HL-60 (cell line): ENCODE measurements at regions not wholly inside any gene's neighbourhood (a gene's known extent, or its start where the extent isn't known, plus 50 kb on each side); places are given as distances from the start of the nearest gene placed in this dataset.

ENCODE experiments used
- CTCF ChIP-seq: IDR thresholded peaks from one replicate; pipeline ENCODE4 v1.5.1; 2011; ENCODE audit warnings: low read length, control low read depth, inconsistent platforms; ENCODE audit not compliant: insufficient read depth
- POLR2AphosphoS5 ChIP-seq: IDR thresholded peaks from 2 replicates; pipeline ENCODE4 v1.6.1; 2012; ENCODE audit warnings: low read depth

DNA sequence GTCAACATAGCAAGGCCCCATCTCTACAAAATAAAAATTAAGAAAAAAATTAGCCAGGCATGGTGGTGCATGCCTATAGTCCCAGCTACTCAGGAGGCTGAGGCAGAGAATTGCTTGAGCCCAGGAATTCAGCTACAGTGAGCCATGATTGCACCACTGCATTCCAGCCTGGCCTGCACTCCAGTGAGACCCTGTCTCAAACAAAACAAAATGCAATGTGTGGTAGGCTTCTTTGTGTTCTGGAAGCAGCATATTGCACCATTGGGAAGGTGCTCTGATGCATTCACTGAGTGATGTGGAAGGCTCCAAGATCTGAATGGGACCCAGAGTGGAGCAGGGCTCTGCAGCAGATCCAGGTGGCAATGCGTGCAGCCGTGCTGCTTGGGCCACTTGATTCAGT lies 99.6 kb upstream of the COG2 start:
- TF ChIP-seq CTCF (no peak), POLR2AphosphoS5 (no peak)
